HG03135 (cell line): ENCODE measurements at regions not wholly inside any gene's neighbourhood (a gene's known extent, or its start where the extent isn't known, plus 50 kb on each side); places are given as distances from the start of the nearest gene placed in this dataset.

Source experiments
- ATAC-seq: cut with Tn5 transposase; IDR thresholded peaks from one replicate; pipeline ENCODE4 v1.9.1; 2021; ENCODE audit warnings: mild to moderate bottlenecking, moderate library complexity; ENCODE audit not compliant: unreplicated experiment

DNA sequence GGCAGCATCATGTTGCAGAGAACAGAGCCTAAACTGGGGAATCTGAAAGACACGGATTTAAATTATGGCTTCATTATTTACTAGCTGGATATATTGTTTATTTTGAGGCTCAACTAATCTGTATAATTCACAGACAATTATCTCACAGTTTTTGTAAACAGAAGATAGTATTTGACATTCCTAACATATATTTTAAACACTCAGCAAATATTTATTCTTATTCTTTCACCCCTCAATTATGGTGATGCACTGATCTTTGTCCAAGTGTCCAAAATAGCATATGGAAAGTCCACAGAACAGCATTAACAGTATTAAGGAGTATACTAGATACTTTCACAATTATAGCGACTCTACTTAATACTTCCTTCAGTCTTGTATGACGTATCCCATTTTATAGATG lies 257.0 kb downstream of the ADGRG6 start:
- no peak for ATAC-seq

DNA sequence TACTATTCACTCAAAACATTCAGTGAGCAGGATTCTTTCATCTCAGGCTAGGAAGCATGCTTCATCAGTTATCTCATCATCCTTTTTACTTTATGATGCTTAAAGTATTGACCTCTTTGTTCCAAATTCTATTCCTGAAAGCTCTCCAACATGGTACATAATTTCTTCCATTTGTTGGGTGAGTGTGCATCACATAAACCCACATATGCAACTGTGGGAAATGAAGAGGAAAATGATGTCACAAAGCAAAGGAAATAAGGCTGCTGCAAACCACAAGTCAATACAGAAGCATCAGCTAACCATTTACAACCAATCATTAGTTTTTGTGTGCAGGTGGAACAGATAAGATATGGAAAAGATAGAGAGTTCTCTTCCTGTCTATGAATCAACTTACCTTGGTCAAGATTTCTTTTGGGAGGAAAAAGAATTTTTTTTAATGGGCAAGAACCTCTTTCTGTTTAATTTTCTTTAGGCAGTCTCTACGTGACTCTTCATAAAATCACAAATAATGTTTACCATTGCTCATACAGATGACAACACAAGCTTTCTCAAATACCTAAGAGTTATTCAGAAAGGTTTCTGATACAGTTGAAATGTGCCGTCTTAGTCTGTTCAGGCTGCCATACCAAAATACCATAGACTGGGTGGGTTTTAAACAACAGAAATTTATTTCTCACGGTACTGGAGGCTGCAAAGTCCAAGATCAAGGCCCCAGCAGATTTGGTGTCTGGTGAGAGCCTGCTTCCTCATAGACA lies 259.9 kb downstream of the ADGRG6 start:
- ATAC-seq = no peak

DNA sequence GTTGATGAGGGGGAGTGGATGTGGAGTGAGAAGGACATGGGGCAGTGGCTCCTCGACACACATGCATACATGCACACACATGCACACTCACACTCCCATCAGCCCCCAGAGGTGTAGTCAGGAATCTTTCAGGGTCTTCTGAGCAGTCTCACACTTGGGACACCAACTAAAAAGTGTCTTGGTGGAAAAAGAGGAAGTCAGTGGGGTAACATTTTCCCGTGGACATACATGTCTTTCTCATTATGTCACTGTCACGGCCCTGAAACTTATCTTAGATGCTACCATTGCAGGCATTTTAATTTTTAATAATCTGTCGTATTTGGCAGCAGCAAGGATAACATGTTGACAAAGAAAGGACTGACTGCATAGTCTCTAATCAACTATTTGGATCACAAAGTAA lies 261.1 kb downstream of the ADGRG6 start:
- no peak for ATAC-seq

DNA sequence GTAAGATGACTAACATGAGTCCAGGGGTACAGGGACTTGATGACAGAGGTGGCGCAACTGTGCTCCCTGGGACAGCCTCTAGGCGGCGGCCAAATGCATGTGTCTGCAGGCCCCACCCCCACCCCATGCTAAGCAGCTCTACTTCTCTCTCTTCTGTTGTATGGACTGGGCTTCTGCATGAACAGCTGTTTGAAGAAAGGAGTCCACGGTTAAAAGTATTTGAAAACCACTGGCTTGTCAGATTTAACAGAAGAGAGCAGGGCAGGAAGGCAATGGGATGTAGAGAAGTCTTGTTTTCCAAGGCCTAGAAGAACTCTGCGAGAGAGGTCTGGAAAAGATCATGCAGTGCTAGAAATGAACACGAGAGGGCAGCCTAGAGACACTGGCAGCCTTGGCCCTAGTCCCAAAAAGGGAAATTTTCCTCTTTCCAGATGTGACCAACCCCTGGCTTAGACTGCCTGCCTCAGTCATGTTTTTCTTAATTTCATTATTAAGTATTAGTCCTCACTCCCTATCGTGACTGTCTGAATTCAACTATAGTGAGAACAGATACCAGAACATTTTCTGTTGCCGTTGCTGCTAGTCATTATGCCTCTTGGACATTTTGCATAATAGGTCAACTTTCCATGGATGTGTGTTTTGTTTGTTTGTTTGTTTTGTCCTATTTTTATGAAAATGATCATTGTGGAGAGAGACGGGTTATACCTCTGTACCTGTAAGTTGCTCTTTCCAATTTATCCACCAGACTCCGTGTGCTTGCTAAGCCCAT lies 265.0 kb downstream of the ADGRG6 start:
- ATAC-seq = peak; percentile 60

DNA sequence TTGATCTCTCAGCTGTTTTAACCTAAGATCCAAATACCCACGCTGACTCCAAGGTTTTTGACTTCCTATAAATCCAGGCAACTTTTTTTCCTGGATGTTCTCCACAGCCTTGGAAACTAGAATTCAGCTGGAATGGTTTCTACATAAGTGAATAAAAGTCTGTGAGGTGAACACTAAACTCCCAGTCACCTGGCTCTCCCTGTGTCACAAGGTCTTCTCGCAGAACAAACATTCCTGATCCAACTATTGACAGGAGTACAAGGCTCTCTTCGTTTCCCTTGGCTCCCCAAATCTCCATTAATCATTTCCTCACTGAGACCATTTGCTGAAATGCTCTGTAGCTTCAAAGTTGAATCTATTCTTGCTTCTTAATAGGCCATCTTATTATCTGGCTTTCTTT lies 265.7 kb downstream of the ADGRG6 start:
- ATAC-seq = no peak

DNA sequence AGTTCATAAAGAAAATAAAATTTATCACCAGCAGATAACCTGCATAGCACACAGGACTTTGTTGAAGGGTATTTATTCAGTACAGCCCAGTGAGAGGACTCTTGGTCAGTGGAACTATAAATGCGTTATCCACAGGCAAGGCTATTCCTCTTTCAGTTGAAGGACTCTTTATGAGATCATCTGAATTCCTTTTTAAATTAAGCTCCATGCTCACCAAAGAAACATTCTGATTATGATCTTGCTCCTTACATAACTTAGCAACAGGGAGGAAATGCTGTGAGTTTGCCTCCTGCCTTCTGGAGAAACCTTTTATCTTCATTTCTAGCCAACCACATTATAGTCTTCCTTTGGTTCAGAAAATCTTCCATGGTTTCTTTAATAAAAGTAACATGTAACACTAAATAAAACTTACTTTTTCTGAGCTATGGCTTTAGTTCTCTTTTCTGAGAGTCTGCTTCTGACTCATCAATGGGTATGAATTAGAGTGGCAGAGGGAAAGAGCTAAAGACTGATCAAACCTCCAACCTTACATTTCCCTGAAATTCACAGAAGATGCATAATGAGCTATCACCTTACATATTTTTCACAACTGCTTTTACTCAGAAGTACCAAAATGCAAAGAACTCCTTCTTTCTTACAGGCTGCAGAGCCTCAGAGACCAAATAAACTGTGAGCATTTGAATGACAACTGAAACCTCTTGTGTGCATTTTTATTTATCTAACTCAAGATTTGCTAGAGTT lies 267.2 kb downstream of the ADGRG6 start:
- no peak for ATAC-seq

DNA sequence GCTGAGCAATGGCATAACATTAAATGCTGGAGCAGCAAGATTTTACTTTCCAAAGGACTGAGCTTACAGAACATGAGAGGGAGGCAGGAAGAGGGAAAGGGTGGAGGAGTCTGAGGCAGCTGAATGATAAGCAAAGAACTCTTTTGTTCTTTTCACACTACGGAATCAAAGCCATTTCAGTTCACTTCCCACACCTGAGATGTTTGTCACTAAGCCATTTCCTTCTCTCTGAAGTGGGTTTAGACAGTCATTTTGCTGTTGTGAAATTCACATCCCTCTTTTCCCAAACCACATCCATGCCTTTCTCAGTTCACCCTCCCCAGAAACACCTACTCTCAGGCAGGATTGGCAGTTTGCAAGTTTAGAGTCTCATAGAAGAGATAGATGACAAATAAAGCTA lies 267.9 kb downstream of the ADGRG6 start:
- ATAC-seq = no peak

DNA sequence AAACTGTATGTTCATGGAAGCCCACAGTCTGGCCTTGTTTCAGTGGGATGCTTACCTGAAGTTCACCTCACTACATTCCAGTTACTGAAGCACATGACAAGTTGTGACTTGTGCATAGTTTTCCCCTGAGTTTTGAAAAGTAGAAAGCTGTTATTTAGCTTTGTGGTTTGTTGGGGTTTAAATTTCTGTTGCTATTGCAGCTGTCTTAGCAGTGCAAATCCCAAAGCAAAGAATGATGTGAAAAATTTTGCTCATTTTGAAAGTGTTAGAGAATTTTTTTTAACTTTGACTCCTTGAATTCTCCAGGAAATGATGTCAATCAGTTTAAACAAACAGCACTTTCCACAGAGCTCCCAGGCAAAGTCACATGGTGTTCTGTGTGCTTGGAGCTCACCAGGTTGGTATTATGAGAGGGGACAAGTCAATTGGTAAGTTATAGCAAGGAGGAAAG lies 268.4 kb downstream of the ADGRG6 start:
- ATAC-seq = no peak

DNA sequence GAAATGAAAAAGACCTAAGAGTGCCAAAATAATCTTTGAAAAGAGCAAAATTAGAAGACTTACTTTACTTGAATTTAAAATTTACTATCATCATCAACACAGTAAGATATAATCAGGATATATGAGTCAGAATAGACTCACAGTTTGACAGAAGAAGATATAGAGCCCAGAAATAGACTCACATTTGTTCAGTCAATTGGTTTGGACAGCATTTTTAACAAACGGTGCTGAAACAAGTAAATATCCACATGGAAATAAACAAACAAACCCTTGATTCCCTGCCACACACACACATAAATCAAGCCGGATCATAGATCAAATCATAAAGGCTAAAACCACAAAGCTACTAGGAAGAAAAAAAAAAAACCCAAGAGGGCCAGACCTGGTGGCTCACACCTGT lies 291.1 kb downstream of the ADGRG6 start:
- no peak for ATAC-seq

DNA sequence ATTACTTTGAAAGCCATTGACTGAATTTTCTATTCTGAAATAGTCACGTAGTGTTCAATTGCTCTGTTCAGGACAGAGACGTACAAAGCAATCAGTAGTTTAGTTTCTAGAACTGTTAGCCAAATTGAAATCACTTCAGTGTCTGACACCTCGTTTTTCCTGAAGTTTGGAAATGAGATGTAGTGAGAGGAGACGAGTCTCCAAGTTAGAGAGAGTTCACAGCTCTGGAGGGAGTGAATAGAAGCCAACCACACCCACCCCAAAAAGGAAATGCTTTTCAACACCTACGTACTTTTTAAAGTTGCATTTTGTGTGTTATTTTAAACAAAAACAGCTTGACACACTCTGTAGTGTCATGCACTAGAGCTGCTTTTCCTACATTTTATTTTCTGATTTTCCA lies 296.0 kb downstream of the ADGRG6 start:
- no peak for ATAC-seq

DNA sequence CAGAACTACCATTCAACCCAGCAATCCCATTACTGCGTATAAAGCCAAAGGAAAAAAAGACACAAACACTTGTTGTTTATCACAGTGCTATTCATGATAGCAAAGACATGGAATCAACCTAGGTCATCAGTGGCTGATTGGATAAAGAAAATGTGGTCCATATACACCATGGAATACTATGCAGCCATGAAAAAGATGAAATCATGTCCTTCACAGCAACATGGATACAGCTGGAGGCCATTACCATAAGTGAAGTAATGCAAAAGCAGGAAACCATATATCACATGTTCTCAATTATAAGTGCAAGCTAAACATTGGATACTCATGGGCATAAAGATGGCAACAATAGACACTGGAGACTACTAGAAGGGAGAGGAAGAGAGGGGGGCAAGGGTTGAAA lies 299.6 kb downstream of the ADGRG6 start:
- no peak for ATAC-seq

DNA sequence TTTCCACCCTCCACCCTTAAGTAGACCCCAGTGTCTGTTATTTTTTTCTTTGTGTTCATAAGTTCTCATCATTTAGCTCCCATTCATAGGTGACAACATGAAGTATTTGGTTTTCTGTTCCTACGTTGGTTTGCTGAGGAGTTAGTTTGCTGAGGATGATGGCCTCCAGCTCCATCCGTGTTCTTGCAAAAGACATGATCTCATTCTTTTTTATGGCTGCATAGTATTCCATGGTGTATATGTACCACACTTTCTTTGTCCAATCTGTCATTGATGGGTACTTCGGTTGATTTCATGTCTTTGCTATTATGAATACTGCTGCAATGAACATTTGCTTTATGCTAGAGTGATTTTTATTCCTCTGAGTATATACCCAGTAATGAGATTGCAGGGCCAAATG lies 301.2 kb downstream of the ADGRG6 start:
- ATAC-seq = no peak

DNA sequence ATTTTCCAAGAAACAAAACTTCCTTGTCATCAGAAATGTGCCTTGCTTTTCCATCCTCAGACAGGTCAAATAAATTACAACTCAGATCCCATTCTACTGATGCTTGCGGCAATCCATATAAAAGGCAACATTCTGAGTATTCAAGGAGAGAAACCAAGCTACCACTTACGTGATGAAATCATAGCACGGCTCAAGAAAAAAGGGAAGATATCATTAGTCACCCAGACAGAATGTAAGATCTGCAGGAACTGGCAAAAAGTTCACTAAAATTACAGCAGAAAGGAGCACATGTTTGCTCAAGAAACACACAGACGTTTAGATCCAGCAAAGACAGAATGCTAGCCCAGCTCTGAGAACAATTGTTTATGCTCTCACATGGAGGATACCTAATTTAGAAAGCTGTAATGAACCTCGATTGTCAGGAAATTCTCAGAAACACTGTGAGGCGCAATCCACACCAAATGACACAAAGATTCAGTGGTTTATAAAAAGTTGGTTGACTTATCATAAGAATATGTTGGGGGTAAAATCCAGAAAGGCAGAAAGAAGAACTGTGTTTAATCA lies 304.2 kb downstream of the ADGRG6 start:
- no peak for ATAC-seq

DNA sequence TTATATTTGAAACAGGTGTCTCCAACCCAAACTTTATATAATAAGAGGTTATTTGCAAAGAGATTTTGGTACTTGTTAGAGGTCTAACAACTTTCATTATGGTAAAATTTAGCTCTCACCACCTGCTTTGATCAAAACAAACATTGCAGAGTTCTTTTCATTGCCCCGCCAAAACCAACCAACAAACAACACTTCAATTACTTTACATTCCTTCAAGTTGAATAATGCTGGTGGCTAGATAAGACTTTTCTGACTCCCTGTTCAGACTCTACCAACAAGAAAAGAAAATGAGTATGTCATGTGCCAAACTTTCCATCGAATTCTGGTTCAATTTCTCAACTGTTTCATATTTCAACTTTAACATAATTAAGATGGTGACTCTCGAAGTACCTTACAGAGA lies 311.1 kb downstream of the ADGRG6 start:
- no peak for ATAC-seq

DNA sequence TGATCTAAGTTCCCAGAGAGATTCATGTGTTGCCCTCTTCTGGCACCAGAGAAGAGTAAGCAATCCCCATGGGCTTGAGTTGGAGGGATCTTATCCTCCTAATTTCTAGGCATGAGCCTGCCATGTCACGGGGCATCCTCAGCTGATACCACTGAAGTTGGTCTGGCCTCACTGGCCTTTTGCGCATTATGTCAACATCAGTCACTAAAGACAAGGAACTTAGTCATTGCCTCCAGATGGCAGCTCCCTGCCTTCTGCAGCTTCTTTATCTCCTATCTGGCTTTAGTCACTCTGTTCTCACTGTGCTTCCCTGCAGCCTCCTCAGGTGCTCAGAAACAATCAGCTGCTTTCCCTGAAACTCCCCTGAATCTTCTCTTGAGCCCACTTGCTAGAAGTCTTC lies 312.2 kb downstream of the ADGRG6 start:
- ATAC-seq = no peak

DNA sequence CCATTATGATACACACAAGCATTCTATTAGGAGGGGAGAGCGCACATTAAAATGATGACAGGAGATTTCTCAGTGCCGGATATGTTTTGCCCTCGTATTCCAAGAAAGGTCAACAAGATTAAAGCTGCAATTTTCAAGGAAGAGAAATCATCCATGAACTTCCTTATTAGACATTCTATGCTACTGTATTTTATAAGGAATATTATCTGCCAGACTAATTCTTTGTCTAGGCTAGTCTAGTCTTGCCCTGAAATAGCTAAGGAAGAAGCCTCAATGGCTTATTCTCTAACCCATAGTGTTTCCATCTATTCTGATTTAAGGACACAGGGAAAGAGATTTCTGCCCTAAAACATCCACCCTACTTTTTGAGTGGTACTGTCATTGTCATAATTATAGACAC lies 315.4 kb downstream of the ADGRG6 start:
- ATAC-seq = no peak

DNA sequence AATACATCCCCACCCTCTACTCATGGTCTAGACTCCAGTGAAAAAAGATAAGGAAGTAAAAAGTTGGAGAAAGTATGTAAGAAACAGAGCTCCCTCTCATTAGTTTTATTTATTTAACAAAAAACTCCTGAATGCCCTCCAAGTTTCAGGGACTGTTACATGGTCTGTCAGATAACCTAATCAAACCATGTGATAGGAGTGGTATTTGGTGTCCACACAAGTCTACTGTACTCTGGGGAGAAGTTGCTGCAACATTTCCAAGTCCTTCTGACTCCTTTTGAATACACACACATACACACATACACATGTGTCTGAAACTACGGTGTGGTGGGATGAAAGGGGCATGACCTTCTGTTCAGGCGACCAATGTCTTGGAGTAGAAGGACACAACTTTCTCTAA lies 320.0 kb downstream of the ADGRG6 start:
- no peak for ATAC-seq

DNA sequence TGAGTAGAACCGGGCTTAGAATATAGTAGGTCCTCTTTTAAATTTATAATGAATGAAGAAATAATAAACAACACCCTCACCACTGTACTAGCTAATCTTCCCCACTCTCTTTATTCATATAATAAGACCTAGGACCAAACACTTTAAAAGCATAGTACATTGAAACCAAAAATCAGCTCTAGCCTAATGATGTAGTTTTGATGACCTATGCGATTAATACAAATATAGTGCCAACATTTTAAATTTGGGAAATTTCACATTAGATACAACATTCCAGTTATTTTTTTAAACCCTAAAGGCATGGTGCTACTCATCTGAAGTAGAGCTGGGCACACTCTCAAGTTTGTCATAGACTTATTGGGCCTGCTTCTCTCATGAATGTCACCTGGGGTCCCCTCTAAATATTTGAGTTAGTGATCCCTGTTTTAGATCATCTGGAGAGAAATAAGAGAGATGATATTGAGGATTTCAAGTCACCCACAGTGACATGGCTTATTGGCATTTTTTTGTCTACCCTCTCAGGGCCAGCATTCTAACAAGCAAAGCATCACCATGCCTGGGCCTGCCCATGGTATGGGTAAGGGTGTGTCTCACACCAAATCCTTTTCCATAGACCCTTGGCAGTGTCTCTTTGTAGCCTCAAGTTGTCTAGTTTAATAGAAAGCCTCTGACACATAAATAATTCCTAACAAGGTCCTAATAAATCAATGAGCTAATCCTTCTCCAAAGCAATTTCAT lies 319.8 kb downstream of the HIVEP2 start:
- no peak for ATAC-seq

DNA sequence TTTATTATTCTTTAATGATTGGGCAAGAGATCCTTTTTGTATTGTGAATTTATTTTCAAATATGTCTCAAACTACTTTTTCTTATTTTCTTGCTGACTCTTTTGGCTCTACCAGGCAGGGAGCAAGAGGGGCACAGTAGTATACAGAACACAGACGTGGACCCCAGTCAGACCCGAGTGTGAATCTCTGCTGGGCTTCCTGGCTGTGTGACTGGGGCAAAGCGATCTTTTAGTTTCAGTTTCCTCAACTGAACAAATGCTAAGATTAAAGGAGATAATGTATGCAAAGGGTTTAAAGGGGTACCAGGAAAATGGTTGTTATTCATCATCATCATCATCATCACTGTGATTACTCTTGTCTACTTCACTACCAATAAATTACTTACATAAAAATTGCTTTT lies 317.5 kb downstream of the HIVEP2 start:
- no peak for ATAC-seq

DNA sequence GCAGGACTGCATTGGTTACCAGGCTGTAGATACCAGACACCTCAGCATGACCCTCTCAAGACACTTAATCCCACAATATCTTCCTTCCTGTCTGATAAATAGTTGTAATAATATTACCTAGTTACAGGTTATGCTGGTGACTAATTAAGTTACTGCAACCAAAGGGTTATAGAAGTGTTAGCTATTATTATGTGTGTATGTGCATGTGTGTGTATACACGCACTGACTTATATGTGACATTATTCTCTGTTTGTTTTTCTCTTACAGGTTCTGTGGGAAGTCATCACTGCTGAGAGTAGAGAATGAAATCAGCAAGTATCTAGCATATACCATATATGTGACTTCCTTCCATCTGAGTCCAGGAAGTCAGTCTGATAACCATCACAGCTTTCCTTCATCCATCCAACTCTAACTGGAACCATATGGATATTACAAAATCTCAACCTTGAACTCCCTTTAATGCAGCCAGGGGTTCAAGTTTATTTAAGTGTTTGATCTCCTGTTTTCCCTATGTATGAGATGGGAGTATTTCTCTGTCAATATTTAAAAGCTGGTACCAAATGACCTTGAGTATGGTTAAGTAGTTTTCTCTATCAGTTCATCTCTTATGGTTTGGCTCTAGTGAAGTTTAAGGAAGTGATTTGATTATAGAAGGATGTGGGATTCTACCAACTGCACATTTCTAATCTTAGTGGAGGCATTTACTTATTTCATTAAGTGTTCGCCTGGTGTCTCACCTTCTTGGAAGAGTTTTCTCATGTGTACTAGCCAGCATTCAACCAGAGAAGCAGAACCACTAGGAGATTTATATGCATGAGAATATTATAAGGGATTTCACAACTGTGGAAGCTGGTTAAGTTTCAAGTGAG lies 313.2 kb downstream of the HIVEP2 start:
- ATAC-seq = no peak
